IMR-90 (cell line): ENCODE measurements at regions not wholly inside any gene's neighbourhood (a gene's known extent, or its start where the extent isn't known, plus 50 kb on each side); places are given as distances from the start of the nearest gene placed in this dataset.

Experiments used
- ATAC-seq: fragments of 200-7000 bp; cut with Tn5 transposase; 2 replicates; pipeline ENCODE4 v1.9.1; 2020; ENCODE audit warnings: low read depth, mild to moderate bottlenecking, moderate library complexity
- BruUV-seq: library from RNA; stranded (reverse); fragments of 400-500 nt; replicated peaks from 2 replicates; lab custom pipeline; 2021; lab: Mats Ljungman, UMichigan
- CTCF ChIA-PET: fragments of 300-600 bp; formaldehyde crosslinking; extraction: SDS; loops from one replicate; lab custom pipeline; 2021; ENCODE audit warnings: antibody characterized with exemption; lab: Yijun Ruan, JAX
- POLR2A ChIA-PET: fragments of 300-600 bp; sonication (Branson Sonifier 250); formaldehyde crosslinking; loops from one replicate; lab custom pipeline; 2022; ENCODE audit warnings: antibody characterized with exemption; ENCODE audit not compliant: unreplicated experiment; lab: Charles Lee
- DNase-seq: peaks from one replicate; pipeline ENCODE4 v3.0.0; 2013
- H2AFZ ChIP-seq: replicated peaks from 2 replicates; pipeline ENCODE3; 2013; ENCODE audit warnings: low read length, mild to moderate bottlenecking; ENCODE audit not compliant: poor library complexity
- H2AK5ac ChIP-seq: 2 replicates; pipeline ENCODE4 v1.6.1; 2013; ENCODE audit warnings: low read depth, low read length, inconsistent platforms
- H2AK9ac ChIP-seq: replicated peaks from 2 replicates; pipeline ENCODE3; 2013; ENCODE audit warnings: mild to moderate bottlenecking, low read depth, low read length, moderate library complexity; ENCODE audit not compliant: poor library complexity
- H2BK120ac ChIP-seq: 2 replicates; pipeline ENCODE4 v1.6.1; 2013; ENCODE audit warnings: low read depth, low read length, inconsistent platforms
- H2BK15ac ChIP-seq: 3 replicates; pipeline ENCODE4 v1.6.1; 2013; ENCODE audit warnings: low read depth, low read length, inconsistent platforms
- H2BK20ac ChIP-seq: 2 replicates; pipeline ENCODE4 v1.6.1; 2013; ENCODE audit warnings: low read depth, mild to moderate bottlenecking, inconsistent platforms, low read length, moderate library complexity
- H2BK5ac ChIP-seq: 2 replicates; pipeline ENCODE4 v1.6.1; 2013; ENCODE audit warnings: mild to moderate bottlenecking, low read depth, low read length, inconsistent platforms; ENCODE audit not compliant: poor library complexity, severe bottlenecking
- H3K14ac ChIP-seq: replicated peaks from 2 replicates; pipeline ENCODE4 v1.6.1; 2013; ENCODE audit warnings: low read depth, low read length, inconsistent platforms
- H3K18ac ChIP-seq: 2 replicates; pipeline ENCODE4 v1.6.1; 2013; ENCODE audit warnings: low read depth, low read length, control low read depth
- H3K23ac ChIP-seq: 2 replicates; pipeline ENCODE4 v1.6.1; 2013; ENCODE audit warnings: low read depth, low read length, inconsistent platforms
- H3K27ac ChIP-seq: 2 replicates; pipeline ENCODE4 v1.5.1; 2013; ENCODE audit warnings: mild to moderate bottlenecking, control low read depth, low read length; ENCODE audit not compliant: insufficient read depth
- H3K27me3 ChIP-seq: 2 replicates; pipeline ENCODE4 v1.6.1; 2013; ENCODE audit warnings: low read length; ENCODE audit not compliant: control insufficient read depth, insufficient read depth
- H3K36me3 ChIP-seq: 2 replicates; pipeline ENCODE4 v1.6.1; 2013; ENCODE audit warnings: low read length, mixed read lengths; ENCODE audit not compliant: control insufficient read depth, insufficient read depth
- H3K4ac ChIP-seq: 2 replicates; pipeline ENCODE4 v1.6.1; 2013; ENCODE audit warnings: low read depth, low read length, inconsistent platforms
- H3K4me1 ChIP-seq: 2 replicates; pipeline ENCODE4 v1.6.1; 2013; ENCODE audit warnings: low read length, mixed read lengths; ENCODE audit not compliant: control insufficient read depth, insufficient read depth
- H3K4me2 ChIP-seq: 2 replicates; pipeline ENCODE4 v1.6.1; 2013; ENCODE audit warnings: low read depth, mild to moderate bottlenecking, control low read depth, low read length, moderate library complexity
- H3K4me3 ChIP-seq: 2 replicates; pipeline ENCODE4 v1.5.1; 2013; ENCODE audit warnings: low read depth, mild to moderate bottlenecking, control low read depth, low read length, moderate library complexity; ENCODE audit not compliant: insufficient read depth
- H3K56ac ChIP-seq: 2 replicates; pipeline ENCODE4 v1.6.1; 2013; ENCODE audit warnings: low read length, inconsistent platforms; ENCODE audit not compliant: insufficient read depth; ENCODE audit errors: extremely low read depth
- H3K79me1 ChIP-seq, 2 experiments: 2 replicates each; pipeline ENCODE4 v1.6.1; 2013; ENCODE audit warnings: low read length in 2 of 2, inconsistent platforms in 1 of 2, low read depth in 1 of 2
- H3K9ac ChIP-seq: 2 replicates; pipeline ENCODE4 v1.6.1; 2013; ENCODE audit warnings: low read depth, low read length, control low read depth
- H3K9me1 ChIP-seq: 2 replicates; pipeline ENCODE4 v1.6.1; 2013; ENCODE audit warnings: low read length, inconsistent platforms; ENCODE audit not compliant: insufficient read depth
- H3K9me3 ChIP-seq: 2 replicates; pipeline ENCODE4 v1.6.1; 2013; ENCODE audit warnings: low read length; ENCODE audit not compliant: control insufficient read depth, insufficient read depth
- H4K20me1 ChIP-seq: 2 replicates; pipeline ENCODE4 v1.6.1; 2013; ENCODE audit warnings: low read length, inconsistent platforms; ENCODE audit not compliant: insufficient read depth
- H4K5ac ChIP-seq: 2 replicates; pipeline ENCODE4 v1.6.1; 2013; ENCODE audit warnings: mild to moderate bottlenecking, low read depth, low read length, control low read depth
- H4K8ac ChIP-seq, 2 experiments: 2 replicates each; pipeline ENCODE4 v1.6.1; 2013; ENCODE audit warnings: low read depth in 2 of 2, low read length in 2 of 2, control low read depth in 1 of 2, inconsistent platforms in 1 of 2
- H4K91ac ChIP-seq: 2 replicates; pipeline ENCODE4 v1.6.1; 2013; ENCODE audit warnings: low read depth, low read length, inconsistent platforms; ENCODE audit not compliant: insufficient read depth
- MXI1 ChIP-seq: IDR thresholded peaks from 2 replicates; pipeline ENCODE4 v1.6.1; 2012; ENCODE audit warnings: low read depth, mild to moderate bottlenecking, low read length, moderate library complexity, borderline replicate concordance
- POLR2A ChIP-seq: IDR thresholded peaks from 2 replicates; pipeline ENCODE4 v1.6.1; 2012; ENCODE audit warnings: mild to moderate bottlenecking, low read depth, low read length
- RCOR1 ChIP-seq: IDR thresholded peaks from 2 replicates; pipeline ENCODE4 v1.6.1; 2012; ENCODE audit warnings: mild to moderate bottlenecking, low read length, improper control_type of control experiment; ENCODE audit not compliant: insufficient replicate concordance
- WGBS, 2 experiments: methylation state at CpG; one replicate each; pipeline versions ENCODE4 v1.1.5 to v1.1.7; 2013; ENCODE audit warnings: missing lambda C conversion rate in 2 of 2; ENCODE audit not compliant: insufficient read length in 1 of 2; ENCODE audit errors: extremely low coverage in 2 of 2; 5-methylcytosine and 5-hydroxymethylcytosine counted together
- dilution Hi-C: fragments of 300-500 bp; cut with HindIII; formaldehyde crosslinking; loops from one replicate; pipeline ENCODE4 v1.14.3; 2018; ENCODE audit warnings: low sequenced_read_pairs; ENCODE audit not compliant: unreplicated experiment
- in situ Hi-C: fragments of 300-500 bp; cut with MboI; formaldehyde crosslinking; loops from 3 replicates; pipeline ENCODE4 v1.14.3; 2019; ENCODE audit warnings: low sequenced_read_pairs, inconsistent platforms, mixed read lengths
- intact Hi-C: fragments of 100-400 bp; cut with micrococcal nuclease; formaldehyde crosslinking; loops from 2 replicates; pipeline ENCODE4 v1.10.0; 2022
- TF ChIP-seq, protein P1 (sequence below): fragments of 150-350 bp; IDR thresholded peaks from 2 replicates; pipeline ENCODE4 v1.6.1; 2016; ENCODE audit warnings: low read depth, mild to moderate bottlenecking, low read length, moderate library complexity, borderline replicate concordance

DNA sequence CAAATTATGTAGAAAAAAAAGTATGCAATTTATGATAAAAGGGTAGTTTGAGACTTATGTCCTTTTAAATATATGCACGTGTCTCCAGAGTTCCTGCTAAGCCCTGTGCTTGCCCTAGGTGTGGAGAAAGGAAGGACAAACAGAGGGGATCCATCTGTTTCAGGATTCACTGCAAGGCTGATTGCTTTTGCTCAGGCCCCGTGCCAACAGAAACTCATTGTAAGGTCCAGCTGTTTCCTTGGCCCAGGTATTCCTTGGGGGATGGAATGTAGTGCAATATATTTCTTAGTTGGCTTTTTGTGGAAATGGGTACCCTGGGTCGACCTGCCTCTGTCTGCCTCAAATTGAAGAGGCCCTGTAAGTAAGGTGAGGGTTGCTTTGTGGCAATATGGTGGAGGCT lies 268.6 kb upstream of the CLINT1 start:
- Histone ChIP-seq H3K18ac (no peak overlapping the region), H3K36me3 (no peaks in the 10 kb centered on the region), H3K4me2 (no peak overlapping the region), H2BK120ac (no peak overlapping the region), H2BK5ac (no peak overlapping the region), H3K27me3 (no peaks in the 10 kb centered on the region), H3K79me1 (no peaks in the 10 kb centered on the region), H3K23ac (no peak overlapping the region), H2AK9ac (no peak overlapping the region), H3K9ac (no peak overlapping the region), H3K4ac (no peak overlapping the region), H4K91ac (no peak overlapping the region), H4K8ac (no peak overlapping the region), H3K9me3 (no peaks in the 10 kb centered on the region), H3K14ac (no peak overlapping the region), H2AFZ (no peak overlapping the region), H4K20me1 (no peaks in the 10 kb centered on the region), H2AK5ac (no peak overlapping the region), H2BK15ac (no peak overlapping the region), H3K4me3 (no peak overlapping the region), H3K27ac (no peak overlapping the region), H2BK20ac (no peak overlapping the region), H4K5ac (no peak overlapping the region), H3K9me1 (no peaks in the 10 kb centered on the region), H3K56ac (no peak overlapping the region), H3K4me1 (no peaks in the 10 kb centered on the region)
- ATAC-seq = no peak
- BruUV-seq = no TSS peak
- dilution Hi-C loops (no loop called here), in situ Hi-C loops (no loop called here), intact Hi-C loops (no loop called here)
- no peak for DNase-seq
- WGBS, 2 experiments = no CpG with 5 or more reads among the region's 3 CpGs
- POLR2A ChIA-PET = no interaction called here
- CTCF ChIA-PET = no interaction called here
- no peak for TF ChIP-seq RCOR1
- no peak for TF ChIP-seq MXI1
- TF ChIP-seq, protein P1, sequence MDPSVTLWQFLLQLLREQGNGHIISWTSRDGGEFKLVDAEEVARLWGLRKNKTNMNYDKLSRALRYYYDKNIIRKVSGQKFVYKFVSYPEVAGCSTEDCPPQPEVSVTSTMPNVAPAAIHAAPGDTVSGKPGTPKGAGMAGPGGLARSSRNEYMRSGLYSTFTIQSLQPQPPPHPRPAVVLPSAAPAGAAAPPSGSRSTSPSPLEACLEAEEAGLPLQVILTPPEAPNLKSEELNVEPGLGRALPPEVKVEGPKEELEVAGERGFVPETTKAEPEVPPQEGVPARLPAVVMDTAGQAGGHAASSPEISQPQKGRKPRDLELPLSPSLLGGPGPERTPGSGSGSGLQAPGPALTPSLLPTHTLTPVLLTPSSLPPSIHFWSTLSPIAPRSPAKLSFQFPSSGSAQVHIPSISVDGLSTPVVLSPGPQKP = no peak
- TF ChIP-seq POLR2A = no peak
